NCI-H748 treated with DMSO at 0.1 percent for 48 hours (cell line): ENCODE measurements at regions not wholly inside any gene's neighbourhood (a gene's known extent, or its start where the extent isn't known, plus 50 kb on each side); places are given as distances from the start of the nearest gene placed in this dataset.

ENCODE experiments used
- DNase-seq: peaks from one replicate; lab custom pipeline; 2025; lab: John Stamatoyannopoulos, UW

DNA sequence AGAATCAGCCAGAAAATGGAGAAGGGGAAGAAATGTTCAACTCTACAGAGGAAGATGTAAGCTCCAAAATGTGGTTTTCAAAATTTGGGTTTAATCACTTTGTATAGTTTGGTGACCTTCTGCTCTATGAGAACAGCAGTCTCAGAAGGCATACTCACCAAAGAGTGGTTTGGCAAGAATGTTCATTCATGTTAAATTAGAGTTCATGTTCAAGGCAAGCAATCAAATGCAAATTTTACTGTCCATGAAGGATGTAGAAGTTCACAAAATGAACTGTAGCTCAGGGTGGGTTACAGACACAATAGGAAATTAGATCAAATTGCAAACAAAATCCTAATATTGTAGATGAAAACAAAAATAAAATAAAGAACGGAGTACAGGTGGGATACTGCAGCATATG lies 606.7 kb upstream of the PCDH20 start:
- no peak for DNase-seq

DNA sequence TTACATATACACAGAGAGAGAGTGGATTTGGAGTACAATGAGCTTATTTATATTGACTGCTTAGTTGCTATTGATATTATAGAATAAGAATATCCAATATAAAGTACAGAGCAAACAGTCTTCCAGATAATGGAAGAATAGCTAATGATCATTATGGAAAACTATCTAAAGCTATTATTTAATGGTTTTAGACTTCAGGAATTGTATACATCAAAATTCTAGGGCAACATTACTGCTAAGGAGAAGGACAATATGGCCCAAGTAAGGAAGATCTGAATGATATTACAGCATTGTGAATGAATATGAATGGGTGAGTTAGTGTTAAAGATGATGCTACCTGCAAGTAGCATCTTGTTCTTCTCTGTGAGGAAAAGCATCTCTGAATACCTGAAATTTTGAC lies 604.2 kb upstream of the PCDH20 start:
- DNase-seq = no peak

DNA sequence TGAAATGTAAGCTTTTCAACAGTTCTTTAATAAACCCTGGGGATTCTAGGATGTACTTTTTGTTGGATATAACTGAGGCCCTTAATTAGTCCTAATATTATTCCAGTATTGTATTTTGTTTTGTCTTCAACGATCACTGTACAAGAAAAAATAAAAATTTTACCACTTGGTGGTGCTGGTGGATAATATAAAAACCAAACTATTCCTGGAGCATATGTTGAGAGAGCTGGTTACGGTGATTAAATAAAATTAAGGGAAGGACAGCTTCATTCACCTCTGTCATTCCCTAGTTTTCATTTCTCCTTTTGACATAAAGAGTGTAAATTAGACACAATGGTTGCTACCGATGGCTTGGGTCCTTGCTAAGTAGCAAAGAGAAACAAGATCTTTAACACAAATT lies 598.6 kb upstream of the PCDH20 start:
- DNase-seq = peak; percentile 69

DNA sequence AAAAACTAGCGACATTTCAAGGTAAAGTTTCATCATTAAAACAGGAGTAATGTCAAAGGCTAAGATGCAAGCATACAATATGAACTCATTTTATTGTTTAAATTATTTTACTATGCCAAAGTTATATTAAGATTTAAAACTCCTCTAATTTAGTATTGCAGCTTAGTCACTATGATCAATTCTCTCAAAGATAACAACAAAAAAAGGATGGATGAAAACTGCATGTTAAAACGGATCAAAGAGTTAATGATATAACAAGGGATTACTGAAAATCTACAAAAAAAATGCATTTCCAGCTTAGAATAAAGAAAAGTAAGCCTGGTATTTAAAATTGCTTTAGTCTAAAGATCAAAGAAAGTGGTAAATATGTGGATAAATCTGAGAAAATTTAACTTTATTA lies 587.8 kb upstream of the PCDH20 start:
- no peak for DNase-seq

DNA sequence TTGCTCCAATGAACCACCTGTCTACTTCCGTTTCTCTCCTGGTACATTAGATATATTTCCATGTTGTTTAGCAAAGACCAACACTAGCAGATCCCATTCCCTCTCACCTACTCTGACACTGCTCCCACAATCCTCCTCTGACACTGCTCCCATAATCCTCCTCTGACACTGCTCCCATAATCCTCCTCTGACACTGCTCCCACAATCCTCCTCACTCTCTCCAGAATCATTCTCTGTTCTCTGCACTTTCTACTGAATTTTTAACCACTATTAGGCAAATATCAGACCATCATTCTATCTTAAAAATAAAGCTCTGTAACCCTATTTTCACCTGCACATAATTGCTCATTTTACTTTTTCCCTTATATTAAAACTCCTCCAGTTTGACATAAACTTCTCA lies 578.5 kb upstream of the PCDH20 start:
- no peak for DNase-seq

DNA sequence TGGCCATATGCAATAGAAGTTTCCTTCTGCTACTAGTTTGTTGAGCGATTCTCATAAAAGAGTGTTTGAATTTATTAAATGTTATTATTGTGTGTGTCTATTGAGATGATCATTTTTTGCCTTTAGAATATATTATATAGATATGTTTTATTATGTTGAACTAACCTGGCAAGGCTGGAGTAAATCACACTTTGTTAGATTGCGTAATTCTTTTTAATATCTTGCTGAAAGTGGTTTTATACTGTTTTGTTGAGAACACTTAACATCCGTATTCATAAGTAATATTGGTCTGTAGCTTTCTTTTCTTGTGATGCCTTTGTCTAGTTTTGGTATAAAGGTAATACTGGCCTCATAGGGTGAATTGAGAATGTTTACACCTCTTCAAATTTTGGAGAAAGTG lies 574.3 kb upstream of the PCDH20 start:
- no peak for DNase-seq

DNA sequence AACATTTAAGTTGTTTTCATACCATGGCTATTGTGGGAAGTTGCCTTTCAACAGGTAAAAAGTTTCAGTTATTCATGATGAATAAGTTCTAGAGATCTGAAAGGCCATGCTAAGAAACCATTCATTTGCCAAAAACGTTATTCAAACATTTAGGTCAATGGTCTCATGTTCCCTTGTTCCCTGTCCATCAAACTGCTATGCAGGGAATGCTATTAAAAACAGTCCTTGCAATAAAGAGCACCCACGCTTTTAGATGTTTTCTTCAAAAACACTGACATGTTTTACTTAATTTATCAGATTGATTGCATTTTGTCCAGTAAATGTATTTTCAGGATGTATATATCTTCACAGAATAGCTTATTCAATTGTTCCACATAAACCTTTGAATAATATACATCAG lies 573.2 kb upstream of the PCDH20 start:
- no peak for DNase-seq

DNA sequence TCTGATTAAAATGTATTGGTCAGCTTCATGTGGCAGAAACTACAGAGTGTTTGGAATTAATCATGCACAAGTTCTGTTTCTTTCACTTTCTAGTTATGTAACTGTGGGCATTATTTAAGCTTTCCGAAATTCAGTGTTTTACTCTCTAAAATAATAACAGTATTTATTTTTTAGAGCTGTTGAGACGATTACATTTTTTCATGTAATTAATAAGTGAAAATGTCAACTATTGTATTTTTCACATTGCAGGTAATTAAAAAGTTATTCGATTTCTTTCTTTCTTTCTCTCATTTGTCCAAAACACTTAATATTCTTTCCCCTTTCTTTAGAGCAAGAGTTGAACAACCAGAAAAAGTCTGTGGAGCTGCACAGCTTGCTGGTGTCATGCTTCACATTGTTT lies 559.4 kb upstream of the PCDH20 start:
- DNase-seq = no peak

DNA sequence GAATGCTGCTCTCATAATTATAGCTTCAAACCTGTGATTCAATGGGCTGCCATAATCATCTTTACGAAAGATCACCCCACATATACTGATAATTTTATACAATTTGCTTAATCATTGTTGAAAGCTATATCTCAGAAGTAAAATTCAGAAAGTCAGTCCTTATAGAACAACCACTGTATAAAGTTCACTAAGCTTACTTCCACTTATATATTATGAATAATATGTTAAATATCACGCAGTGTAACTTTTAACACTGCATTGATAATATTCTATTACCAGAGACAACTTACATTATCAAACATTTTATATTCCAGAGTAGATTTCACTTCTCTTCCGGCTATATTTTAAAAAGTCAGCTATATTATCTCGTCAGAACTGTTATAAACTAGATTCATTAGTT lies 550.1 kb upstream of the PCDH20 start:
- no peak for DNase-seq

DNA sequence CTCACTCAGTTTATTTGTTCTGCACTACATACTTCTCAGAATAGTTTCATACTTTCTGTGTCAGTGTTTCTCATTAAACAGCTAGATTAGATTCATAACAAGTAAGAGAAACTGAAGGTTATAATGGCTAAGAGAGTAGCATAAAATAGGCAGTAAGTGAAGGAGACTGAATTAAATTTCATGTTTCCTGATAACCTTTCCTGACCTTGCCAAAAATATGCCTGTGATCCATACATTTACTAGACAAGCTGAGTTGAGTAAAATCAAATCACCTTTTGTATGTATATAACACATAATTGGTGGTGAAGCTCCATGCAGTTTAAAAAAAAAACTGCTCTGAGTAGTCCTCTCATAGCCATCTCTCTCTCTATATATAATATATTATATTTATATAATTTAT lies 545.3 kb upstream of the PCDH20 start:
- DNase-seq = no peak

DNA sequence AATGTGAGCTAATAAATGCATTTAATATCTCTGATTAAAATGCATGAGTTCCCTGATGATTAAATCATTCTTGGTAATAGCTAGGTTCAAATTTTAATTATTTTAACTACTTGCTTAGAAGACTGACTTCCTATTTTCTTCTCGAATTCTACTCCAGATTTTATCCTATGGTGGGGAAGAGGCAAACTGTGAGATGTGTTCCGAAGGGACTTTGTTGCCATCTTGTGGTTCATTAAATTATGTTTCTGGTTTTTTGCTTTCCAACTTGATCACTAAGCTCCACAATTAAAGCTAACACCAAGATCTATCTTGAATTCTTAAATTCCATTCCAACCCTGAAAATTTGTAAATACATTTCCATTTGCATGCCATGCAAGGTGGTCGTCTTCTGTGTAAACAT lies 538.4 kb upstream of the PCDH20 start:
- DNase-seq = peak; percentile 48

DNA sequence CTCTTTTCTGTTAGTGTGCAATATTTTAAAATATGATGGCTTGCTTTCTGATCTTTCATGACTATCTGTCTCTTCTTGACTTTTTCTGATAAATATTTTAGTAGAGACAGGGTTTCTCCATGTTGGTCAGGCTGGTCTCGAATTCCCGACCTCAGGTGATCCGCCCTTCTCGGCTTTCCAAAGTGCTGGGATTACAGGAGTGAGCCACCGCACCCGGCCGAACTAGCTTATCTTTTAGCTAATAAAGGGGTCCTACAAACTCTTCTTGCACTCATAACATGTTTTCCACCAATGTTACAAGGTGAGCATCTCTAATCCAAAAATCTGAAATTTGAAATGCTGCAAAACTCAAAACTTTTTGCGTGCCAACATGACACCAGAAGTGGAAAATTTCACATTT lies 535.2 kb upstream of the PCDH20 start:
- DNase-seq = no peak

DNA sequence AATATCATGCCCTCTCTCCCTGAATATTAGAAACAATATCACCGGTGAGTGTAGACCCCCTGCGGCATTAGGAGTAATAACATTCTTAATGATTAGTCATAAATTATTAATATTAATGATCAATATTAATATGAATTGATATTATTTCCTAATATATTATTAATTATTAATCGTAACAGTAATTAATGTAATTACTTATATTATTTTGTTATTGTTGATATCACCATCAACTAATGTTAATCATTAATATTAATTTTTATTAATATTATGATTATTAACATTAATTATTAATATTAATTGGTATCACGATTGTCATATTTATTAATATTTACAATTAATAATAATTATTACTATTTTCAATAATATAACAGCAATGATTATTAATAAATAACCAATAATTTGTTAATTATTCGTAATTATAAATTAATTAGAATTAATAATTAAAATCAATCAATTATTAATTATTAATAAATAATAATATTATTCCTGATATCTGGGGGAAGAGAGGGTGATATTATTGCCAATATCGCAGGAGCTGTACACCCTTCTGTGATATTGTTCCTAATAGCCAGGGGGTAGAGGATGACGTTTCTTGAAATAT lies 528.8 kb upstream of the PCDH20 start:
- DNase-seq = no peak

DNA sequence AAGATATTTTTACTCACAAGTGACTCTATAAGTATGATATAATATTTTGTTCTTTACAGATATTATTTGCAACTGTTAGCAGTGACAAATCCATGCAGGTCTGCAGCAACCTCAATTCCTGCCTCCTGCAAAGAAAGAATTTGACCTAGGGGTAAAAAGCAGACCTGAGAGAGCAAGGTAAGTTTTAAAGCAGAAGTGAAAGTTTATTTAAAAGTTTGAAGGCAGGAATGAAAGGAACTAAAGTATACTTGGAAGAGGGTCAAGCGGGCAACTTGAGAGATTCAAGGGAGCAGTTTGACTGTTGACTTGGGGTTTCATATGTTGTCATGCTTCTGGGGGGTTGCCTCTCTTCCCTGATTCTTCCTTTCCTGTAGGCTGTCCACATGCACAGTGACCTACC lies 520.1 kb upstream of the PCDH20 start:
- no peak for DNase-seq

DNA sequence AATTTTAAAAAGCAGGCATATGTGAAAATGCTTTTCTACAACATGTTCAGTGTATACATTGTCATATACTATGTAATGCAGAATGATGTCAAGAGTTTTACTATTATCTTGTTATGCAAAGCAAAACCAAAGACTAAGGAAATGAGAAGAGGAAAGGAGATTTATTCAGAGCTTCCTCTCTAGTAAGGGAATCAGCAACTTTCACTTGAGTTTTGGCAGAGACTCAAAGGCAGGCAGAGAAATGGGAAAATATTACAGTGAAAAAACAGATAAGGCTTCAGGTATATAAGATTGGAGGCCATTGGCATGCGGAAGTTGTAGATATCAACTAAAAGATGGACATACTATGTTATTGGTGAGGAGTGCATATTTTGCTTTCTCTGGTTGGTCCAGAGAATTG lies 512.0 kb upstream of the PCDH20 start:
- no peak for DNase-seq

DNA sequence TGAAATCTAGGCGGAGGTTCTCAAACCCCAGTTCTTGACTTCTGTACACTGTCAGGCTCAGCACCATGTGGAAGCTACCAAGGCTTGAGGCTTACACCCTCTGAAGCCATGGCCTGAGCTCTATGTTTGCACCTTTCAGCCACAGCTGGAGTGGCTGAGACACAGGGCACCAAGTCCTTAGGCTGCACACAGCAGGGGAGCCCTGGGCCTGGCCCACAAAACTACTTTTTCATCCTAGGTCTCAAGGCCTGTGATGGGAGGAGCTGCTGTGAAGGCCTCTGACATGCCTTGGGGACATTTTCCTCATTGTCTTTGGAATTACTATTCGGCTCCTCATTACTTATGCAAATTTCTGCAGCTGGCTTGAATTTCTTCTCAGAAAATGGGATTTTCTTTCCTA lies 503.2 kb upstream of the PCDH20 start:
- no peak for DNase-seq

DNA sequence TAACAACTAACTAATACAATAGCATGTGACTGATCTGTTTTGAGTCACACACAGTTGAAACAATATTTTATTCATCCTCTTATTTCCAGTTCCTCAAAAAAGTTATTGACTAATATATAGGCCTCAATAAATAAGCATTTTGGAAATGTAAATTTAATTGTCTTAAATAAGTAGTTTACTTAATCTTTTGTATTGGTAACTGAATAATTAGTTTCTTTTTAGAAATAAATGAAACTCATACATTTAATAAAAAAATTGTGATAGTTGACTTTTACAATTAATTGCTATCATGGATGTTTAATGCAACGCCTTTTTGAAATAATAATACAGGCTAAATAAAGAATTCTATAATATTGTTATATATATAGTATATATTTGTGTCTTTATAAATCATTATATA lies 500.8 kb upstream of the PCDH20 start:
- DNase-seq = no peak

DNA sequence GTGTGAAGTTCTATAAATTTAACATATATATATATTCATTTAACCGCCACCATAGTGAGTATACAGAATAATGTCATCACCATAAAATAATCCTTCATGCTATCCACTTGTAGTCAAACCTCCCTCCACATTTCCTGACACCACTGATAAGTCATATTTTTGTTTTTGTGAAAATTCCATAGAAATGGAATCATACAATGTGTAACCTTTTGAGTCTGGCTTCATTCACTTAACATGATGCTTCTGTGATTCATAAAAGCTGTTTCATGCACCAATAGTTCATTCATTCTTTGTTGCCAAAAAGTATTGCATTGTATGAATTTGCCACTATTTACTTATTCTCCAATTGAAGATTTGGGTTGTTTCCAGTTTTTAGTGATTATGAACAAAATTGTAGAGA lies 497.5 kb upstream of the PCDH20 start:
- no peak for DNase-seq

DNA sequence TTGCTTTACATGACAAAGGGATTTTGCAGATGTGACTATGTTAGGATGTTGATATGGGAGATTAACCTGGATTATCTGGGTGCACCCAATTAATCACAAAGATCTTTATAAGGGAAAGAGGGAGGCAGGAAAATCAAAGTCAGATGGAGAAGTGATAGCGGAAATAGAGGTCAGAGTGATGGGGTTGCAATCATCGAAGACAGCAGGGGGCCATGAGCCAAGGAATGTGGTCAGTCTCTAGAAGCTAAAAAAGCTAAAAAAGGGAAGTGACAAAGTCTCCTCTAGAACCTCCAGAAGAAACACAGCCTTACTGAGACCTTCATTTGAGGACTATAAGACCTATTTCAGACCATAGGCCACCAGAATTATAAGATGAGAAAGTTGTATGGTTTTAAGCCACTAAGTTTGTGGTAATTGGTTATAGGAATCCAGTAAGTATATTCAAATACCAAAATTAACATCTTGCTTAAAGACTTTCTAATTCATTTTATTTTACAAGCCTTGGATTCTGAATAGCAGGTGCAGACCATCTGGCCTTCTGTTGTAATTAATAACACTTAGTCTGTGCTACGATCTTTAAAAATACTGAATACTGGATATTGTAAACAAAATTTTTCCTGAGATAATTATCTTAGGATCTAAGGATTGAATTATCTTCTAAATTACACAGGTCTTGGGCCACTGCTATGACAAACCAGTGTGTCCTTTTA lies 493.4 kb upstream of the PCDH20 start:
- DNase-seq = no peak

DNA sequence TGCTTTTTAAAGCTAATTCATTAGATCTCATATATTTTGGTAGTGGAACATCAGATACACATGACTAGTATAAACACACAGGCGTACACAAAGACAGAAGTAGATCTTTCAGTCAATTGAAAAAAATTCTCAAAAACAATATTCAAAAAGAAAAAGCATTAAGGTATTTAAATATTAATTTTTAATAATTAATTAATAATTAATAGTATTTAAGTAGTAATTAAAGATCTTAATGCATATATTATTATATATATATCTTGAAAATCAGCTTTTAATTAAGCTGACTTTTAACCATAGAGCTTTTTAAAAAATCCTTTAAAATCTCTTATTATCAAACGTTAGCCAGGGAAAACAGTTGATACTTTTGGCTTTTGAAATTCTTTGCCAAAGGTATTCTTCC lies 489.4 kb upstream of the PCDH20 start:
- DNase-seq = no peak

DNA sequence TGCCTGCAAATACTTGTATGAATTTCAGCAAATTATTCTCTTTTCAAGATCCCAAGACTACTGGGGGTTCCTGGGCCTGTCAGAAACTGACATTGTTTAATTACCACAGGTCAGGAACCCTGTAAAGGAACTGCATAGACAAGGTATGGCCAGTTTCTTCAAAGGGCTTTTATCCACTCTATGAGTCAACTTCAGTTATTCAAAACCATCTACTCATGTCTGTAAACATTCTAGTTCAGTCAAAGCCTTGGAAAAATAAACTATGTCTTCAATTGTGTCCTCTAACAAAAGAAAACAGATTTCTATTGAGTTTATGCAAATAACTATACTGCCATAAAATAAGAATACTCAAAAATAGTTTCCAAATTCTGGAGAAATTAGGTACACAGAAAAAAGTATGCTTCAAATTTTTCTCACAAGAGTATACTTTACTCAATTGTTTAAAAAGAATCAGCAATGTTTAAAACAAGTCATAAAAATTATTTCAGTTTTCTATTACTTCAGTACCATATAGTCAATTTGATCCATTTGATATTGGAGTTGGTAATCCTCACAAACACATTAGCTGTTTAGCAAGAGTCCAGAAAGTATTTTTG lies 486.4 kb upstream of the PCDH20 start:
- DNase-seq = no peak

DNA sequence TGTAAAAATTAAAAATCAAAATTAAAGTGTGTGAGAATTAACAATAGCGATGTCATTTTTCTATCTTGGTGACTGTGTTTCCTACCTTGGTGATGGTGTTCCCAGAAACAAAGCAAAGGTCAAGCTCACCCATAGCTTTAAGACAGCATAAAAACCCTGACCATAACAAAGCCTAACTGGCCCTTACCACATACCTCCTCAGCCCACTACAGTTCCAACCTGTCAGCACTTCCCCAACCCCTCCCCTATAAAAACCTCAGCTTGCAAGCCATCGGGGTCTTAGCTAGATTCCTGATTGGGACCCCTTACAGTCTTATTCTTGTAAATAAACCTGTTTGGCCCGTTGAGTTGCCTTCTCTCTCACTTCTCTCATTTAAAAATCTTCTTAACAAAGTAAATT lies 484.4 kb upstream of the PCDH20 start:
- no peak for DNase-seq

DNA sequence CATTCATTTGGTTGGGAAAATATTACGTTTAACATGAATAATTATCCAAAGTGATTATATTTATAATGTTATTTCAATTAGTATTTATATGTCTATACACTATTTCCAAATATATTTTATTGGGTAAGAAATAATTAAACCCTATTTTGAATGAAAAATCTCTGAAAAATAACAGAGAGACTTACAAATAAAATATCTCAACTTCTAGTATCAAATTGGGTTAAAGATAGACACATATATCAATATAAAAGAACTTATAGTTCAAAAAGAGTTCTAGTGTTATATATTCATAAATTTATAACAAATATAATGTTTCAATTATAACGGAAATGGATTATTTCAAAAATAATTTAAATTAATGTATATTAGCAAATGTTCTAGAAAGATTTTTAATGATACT lies 482.6 kb upstream of the PCDH20 start:
- DNase-seq = no peak

DNA sequence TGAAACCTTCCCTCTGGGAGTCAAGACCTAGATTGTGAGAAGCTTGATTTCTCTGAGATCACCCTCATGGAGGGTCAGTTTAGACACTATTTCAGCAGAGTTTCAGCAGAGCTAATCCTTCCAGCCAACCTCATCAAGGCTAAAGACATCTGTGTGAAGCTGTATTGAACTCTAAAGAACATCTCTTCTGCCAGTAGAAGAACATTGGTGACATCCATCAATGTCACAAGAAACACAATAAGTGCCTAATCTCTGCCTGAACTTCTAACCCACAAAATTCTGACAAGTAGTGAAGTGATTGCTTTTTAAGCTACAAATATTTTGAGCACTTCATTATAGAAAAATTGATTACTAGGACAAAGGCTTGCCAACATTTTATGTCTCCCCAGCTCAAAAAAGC lies 475.8 kb upstream of the PCDH20 start:
- DNase-seq = no peak
